D721Med (cell line): ENCODE measurements at regions not wholly inside any gene's neighbourhood (a gene's known extent, or its start where the extent isn't known, plus 50 kb on each side); places are given as distances from the start of the nearest gene placed in this dataset.
"Not testable (repeated sequence)": the region's sequence is repeated elsewhere in the genome, so short reads cannot be mapped to it uniquely, and the experiment has no call there.

ENCODE experiments used
- DNase-seq: peaks from one replicate; pipeline ENCODE4 v3.0.0; 2011; ENCODE audit warnings: low spot score; ENCODE audit not compliant: insufficient read length
- FAIRE-seq: peaks from 2 replicates; lab custom pipeline; 2011; peaks lifted over from hg19 to GRCh38; lab: Jason Lieb, UNC
- TF ChIP-seq, protein P1 (sequence below): IDR thresholded peaks from 2 replicates; pipeline ENCODE4 v1.5.1; 2012; ENCODE audit warnings: mild to moderate bottlenecking, control low read depth; ENCODE audit not compliant: insufficient read depth; ENCODE audit errors: missing control alignments

DNA sequence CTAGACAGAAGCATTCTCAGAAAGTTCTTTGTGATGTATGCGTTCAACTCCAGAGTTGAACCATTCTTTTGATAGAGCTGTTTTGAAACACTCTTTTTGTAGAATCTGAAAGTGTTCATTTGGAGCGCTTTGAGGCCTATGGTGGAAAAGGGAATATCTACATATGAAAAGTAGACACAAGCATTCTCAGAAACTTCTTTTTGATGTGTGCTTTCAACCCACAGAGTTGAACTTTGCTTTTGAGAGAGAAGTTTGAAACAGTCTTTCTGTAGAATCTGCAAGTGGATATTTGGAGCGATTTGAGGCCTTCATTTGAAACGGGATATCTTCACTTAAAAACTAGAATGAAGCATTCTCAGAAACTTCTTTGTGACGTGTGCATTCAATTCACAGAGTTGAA, 582.6 kb upstream of the ZNF337 start:
- FAIRE-seq (no peak), DNase-seq (no peak)
- TF ChIP-seq, protein P1, sequence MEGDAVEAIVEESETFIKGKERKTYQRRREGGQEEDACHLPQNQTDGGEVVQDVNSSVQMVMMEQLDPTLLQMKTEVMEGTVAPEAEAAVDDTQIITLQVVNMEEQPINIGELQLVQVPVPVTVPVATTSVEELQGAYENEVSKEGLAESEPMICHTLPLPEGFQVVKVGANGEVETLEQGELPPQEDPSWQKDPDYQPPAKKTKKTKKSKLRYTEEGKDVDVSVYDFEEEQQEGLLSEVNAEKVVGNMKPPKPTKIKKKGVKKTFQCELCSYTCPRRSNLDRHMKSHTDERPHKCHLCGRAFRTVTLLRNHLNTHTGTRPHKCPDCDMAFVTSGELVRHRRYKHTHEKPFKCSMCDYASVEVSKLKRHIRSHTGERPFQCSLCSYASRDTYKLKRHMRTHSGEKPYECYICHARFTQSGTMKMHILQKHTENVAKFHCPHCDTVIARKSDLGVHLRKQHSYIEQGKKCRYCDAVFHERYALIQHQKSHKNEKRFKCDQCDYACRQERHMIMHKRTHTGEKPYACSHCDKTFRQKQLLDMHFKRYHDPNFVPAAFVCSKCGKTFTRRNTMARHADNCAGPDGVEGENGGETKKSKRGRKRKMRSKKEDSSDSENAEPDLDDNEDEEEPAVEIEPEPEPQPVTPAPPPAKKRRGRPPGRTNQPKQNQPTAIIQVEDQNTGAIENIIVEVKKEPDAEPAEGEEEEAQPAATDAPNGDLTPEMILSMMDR: no peak

DNA sequence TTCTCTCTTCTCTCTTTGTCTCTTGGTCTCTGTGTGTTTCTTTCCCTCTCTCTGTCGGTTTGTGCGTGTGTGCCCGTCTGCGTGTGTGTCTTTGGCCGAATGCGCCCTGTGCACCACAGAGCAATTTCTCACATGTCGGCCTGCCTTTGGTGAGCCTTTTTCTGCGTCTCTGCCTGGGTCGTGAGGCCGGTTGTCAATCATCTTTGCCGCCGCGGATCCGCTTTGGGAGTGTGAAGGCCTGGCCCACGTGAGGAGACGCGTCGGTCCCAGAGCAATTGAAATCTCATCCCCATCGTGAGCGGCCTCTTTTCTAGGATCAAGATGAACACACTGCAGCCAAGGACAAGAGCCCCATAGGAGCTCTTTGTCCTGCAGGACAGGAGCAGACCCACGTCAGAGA, 580.7 kb upstream of the ZNF337 start:
- DNase-seq: no peak
- TF ChIP-seq, protein P1: no peak
- FAIRE-seq: no peak

DNA sequence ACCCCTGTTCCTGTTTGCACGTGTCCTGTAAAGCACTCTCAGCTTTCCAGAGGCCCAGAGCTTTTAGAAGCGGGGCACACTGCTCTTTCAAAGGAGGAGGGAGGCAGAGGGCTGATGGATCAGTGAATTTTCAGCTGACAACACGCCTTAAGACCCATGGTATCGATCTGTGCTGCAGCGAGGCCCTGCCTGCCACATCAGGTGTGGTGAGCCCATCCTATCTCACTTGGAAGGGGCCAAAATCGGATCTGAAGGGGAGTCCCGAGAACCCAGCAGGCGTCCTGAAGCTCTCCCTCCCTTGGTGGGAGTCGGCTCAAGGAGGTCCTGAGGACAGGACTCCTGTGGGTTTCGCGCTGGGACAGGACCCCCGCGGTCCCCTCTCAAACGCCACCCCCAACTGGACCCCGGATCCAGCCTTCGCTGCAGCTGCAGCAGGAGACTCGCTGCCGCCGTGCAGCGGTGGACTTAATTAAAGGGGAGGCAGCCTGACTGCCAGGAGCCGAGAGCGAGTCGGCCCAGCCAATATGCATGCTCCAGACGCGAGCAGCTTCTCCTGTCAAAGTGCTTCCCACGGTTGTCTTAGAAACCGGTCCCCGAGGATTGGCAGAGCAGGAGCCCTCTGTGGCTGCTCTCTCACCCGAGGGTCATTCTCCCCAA, 580.0 kb upstream of the ZNF337 start:
- TF ChIP-seq, protein P1: no peak
- no peak for DNase-seq
- no peak for FAIRE-seq

DNA sequence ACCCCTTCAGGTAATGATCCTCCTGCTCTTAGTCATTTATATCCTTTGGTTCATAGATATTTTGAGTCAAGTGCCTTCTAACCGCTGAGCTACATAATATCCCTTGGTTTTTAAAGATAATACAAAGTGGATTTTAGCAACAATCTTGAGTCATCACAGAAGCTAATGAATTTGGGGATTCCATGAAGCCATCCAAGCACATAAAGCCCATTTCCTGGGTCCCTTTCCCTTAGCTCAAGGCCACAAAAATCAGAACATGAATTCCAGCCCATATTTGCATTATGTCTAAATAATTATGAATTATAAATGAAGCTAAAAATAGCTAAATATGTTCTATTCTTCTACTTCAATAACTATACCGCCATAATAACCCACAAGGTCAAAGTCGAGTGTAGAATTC, 572.1 kb upstream of the ZNF337 start:
- DNase-seq, FAIRE-seq: not testable (repeated sequence)

DNA sequence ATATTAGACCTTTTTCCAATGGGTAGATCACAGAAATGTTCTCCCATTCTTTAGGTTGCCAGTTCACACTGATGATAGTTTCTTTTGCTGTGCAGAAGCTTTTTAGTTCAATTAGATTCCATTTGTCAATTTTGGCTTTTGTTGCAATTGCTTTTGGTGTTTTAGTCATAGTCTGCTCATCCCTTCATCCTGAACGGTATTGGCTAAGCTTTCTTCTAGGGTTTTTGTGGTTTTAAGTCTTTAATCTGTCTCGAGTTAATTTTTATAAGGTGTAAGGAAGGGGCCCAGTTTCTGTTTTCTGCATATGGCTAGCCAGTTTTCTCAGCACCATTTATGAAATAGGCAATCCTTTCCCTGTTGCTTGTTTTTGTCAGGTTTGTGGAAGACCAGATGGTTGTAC, 564.3 kb upstream of the ZNF337 start:
- FAIRE-seq: not testable (repeated sequence)

DNA sequence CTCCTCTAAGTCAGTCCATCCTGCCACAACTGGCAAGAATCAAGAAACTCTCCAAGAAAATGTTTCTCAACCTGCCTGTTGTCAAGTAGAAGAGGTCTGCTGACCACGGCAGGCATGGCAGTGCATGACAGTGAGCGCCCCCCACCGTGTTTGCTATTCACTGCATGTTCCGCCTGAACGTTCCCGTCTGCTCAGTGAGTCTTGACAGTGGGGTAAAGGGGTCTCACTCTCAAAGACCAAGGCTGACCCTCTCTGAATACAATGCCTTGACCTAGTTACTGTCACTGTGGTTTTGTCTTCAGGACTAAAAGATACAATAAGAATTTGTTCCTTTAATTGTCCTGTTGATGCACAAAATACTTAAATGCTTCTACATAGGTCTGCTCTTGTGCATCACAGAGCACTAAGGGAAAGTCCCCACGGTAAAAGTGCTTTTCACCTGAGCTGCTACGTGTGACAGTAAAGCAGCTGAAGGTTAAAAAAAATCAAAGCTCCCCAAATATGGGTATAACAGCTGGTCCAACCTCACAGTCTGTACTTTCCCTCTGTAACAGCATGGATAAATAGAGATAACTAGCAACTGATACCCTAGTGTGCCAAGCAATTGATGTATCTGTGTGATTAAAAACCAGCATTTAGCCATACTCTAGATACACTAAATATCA, 555.8 kb upstream of the ZNF337 start:
- not testable (repeated sequence) for FAIRE-seq, DNase-seq

More for the DNA sequence above, 564.3 kb upstream of the ZNF337 start:
- not testable (repeated sequence) for DNase-seq

DNA sequence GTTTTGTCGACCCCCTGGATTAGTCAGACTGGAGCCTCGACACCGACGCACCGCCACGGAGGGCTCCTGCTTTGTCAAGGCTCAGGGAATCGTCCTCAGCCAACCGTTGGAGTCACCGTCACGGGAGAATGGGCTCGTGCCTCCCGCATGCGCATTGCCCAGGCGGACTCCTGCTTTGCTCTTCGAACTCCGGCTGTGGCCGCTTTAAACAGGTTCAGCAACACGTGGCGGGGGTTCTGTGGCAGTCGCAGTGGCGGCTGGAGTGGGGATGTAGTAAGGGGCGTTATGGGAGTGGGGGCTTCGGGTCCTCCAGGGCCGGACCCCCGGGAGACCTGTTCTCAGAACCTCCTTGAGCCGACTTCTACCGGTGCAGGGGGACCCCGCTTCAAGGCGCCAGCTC, 554.7 kb upstream of the ZNF337 start:
- not testable (repeated sequence) for DNase-seq, FAIRE-seq

DNA sequence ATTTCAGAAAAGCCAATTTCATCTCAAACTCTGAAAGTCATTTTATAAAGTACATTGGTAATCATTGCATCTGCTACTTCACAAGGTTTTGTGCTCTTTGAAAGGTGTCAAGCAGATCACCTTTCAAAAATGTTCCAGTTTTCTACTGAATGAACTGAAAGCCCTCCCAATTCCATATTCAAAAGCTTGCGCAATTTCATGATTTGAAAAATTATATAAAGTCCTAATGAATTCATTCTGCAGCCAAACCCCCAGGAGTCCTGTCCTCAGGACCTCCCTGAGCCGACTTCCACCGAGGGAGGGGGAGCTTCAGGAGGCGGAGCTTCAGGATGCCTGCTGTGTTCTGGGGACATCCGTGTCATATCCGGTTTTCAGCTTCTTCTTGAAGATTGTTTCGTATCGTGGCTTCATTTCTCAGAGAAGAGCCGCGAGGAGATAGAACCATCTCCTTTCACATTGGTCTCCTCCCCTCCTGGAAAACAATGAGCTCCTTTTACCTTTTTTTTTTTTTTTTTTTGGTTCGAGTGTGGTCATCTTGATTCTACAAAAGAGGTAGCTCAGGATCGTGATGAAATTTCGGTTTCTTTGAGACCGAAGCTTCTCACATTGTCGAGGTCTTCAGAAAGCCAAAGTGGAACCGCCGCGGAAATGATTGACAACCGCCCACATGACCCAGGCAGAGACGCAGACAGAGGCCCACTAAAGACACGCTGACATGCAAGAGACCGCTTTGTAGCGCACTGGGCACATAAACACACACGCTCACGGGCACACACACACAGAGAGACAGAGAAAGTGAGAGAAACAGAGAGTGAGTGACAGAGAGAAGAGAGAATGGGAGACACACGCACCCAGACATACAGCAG, 553.8 kb upstream of the ZNF337 start:
- DNase-seq, FAIRE-seq: not testable (repeated sequence)

DNA sequence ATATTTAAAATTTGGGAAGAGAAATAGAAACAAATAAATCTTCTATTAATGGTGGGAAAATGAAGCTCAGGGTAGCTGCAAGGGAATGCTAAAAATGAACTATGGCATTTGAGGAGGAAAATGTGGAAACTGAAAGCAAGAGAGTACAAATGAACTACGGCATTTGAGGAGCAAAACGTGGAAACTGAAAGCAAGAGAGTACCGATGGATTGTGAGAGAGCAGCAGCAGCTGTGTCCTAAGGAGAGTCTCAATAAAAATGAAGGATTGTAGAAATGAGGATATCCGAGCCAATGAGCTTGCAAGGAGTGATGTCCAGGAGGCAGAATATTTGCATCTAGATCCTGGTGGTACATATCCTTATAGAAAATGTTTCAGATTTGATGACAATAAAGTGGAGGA, 547.1 kb upstream of the ZNF337 start:
- DNase-seq: no peak
- FAIRE-seq: no peak
- TF ChIP-seq, protein P1: no peak

DNA sequence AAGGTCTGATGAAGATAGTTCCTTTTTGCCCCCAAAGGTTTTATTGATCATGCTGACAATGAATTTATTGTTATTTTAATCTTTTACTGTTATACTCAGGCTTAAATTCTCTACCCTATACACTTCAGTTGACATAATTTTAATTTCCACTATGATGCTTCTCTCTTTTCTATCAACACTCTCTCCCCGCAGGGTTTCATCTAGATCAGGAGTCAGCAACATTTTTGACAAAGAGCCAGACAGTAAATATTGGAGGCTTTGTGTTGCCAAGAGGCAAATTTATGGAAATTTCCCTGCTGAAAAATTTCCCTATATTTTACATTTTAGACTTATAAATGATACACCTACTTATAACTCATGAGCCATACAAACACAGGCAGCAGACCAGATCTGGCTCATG, 524.0 kb upstream of the ZNF337 start:
- FAIRE-seq: not testable (repeated sequence)

DNA sequence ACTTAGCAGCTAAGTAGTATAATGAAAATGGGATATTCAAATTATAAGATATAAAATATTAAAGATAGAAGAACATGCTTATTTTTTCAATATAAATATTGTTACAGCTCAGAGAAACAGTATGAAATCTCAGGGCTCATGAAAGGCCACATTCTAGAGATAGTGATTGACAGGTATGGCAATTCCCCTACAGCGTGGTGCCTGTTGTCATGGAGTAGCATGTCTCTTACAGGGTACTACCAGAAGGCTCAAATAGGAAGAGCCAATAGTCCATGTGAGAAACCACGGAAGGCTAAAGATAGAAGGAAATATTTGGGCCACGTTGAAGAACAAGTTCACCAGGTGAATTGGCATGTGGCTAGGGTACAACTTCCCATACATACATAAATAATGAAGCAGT, 522.9 kb upstream of the ZNF337 start:
- FAIRE-seq: not testable (repeated sequence)

More for the DNA sequence above, 524.0 kb upstream of the ZNF337 start:
- not testable (repeated sequence) for DNase-seq

More for the DNA sequence above, 522.9 kb upstream of the ZNF337 start:
- DNase-seq: not testable (repeated sequence)
